A549 (cell line): ENCODE measurements at regions not wholly inside any gene's neighbourhood (a gene's known extent, or its start where the extent isn't known, plus 50 kb on each side); places are given as distances from the start of the nearest gene placed in this dataset.
A peak's percentile ranks its signal among the peaks of the same experiment; 100 is the strongest.

Experiments
- BHLHE40 ChIP-seq: IDR thresholded peaks from 2 replicates; pipeline ENCODE4 v1.6.1; 2012; ENCODE audit warnings: low read depth, low read length, inconsistent platforms
- CHD4 ChIP-seq: fragments of 200-600 bp; sonication (generic); IDR thresholded peaks from 2 replicates; pipeline ENCODE4 v1.6.1; 2016; ENCODE audit warnings: antibody characterized with exemption, mild to moderate bottlenecking, borderline replicate concordance
- EP300 ChIP-seq, 2 experiments: fragments of >200 bp; sonication (Bioruptor Twin); formaldehyde crosslinking; IDR thresholded peaks; 2 replicates in 1 of 2; 3 replicates in 1 of 2; pipeline ENCODE4 v1.6.1; 2016 to 2017
- JUN ChIP-seq, 2 experiments: fragments of >200 bp; sonication (Bioruptor Twin); formaldehyde crosslinking; IDR thresholded peaks; 2 replicates in 1 of 2; 3 replicates in 1 of 2; pipeline ENCODE4 v1.6.1; 2016 to 2017
- JUNB ChIP-seq: fragments of >200 bp; sonication (Bioruptor Twin); formaldehyde crosslinking; IDR thresholded peaks from 2 replicates; pipeline ENCODE4 v1.6.1; 2016
- MAFK ChIP-seq: fragments of 450-650 bp; IDR thresholded peaks from 2 replicates; pipeline ENCODE4 v1.6.1; 2014; ENCODE audit not compliant: partially characterized antibody
- MAZ ChIP-seq: fragments of 150-350 bp; IDR thresholded peaks from 2 replicates; pipeline ENCODE4 v1.6.1; 2014; ENCODE audit warnings: antibody characterized with exemption, low read depth, low read length, borderline replicate concordance
- POLR2A ChIP-seq: IDR thresholded peaks from 2 replicates; pipeline ENCODE4 v1.6.1; 2012; ENCODE audit warnings: mild to moderate bottlenecking, low read length
- RAD21 ChIP-seq, 2 experiments: fragments of >200 bp in 1 of 2; sonication (Bioruptor Twin) in 1 of 2; formaldehyde crosslinking in 1 of 2; IDR thresholded peaks in 1 of 2; conservative IDR thresholded peaks in 1 of 2; 2 replicates in 1 of 2; 3 replicates in 1 of 2; pipeline ENCODE4 v1.6.1; 2012 to 2018; ENCODE audit warnings: inconsistent platforms in 1 of 2
- ZNF302 ChIP-seq: fragments of 250-450 bp; sonication (Bioruptor Pico); IDR thresholded peaks from 2 replicates; pipeline ENCODE4 v1.9.0; 2021; ENCODE audit warnings: inconsistent platforms, mild to moderate bottlenecking, moderate library complexity
- TF ChIP-seq, protein P1 (sequence below): fragments of >200 bp; sonication (Bioruptor Twin); formaldehyde crosslinking; IDR thresholded peaks from 3 replicates; pipeline ENCODE4 v1.5.1; 2016
- TF ChIP-seq, protein P2 (sequence below): fragments of 450-650 bp; IDR thresholded peaks from 2 replicates; pipeline ENCODE4 v1.6.1; 2014; ENCODE audit warnings: antibody characterized with exemption
- TF ChIP-seq, protein P3 (sequence below): IDR thresholded peaks from 2 replicates; pipeline ENCODE4 v1.6.1; 2012
- TF ChIP-seq, protein P4 (sequence below): fragments of 250-450 bp; sonication (Bioruptor Pico); IDR thresholded peaks from 2 replicates; pipeline ENCODE4 v1.5.0; 2021; ENCODE audit warnings: mild to moderate bottlenecking, moderate library complexity, borderline replicate concordance

DNA sequence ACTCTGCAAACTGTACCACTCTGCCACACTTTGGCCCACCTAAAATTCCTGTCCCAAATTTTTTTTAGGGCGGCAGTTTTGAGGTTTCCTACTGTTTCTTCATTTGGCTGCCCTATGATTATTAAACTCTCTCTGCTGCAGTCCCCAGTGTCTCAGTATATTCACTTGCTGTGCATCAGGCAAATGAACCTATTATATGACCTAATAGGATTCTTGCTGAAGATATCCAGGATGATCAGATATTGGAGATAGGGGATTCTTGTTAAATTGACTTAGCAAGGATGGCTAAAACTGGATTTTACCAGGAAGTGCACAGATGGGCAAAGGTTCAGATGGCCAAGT lies 410.8 kb upstream of the DDI1 start:
- TF ChIP-seq ZNF302 (CRISPR knock-in tag), result no peak; the same call in 1 of the 2 replicates
- TF ChIP-seq, protein P1, sequence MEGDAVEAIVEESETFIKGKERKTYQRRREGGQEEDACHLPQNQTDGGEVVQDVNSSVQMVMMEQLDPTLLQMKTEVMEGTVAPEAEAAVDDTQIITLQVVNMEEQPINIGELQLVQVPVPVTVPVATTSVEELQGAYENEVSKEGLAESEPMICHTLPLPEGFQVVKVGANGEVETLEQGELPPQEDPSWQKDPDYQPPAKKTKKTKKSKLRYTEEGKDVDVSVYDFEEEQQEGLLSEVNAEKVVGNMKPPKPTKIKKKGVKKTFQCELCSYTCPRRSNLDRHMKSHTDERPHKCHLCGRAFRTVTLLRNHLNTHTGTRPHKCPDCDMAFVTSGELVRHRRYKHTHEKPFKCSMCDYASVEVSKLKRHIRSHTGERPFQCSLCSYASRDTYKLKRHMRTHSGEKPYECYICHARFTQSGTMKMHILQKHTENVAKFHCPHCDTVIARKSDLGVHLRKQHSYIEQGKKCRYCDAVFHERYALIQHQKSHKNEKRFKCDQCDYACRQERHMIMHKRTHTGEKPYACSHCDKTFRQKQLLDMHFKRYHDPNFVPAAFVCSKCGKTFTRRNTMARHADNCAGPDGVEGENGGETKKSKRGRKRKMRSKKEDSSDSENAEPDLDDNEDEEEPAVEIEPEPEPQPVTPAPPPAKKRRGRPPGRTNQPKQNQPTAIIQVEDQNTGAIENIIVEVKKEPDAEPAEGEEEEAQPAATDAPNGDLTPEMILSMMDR, result no peak
- no peak for TF ChIP-seq BHLHE40
- TF ChIP-seq, protein P2, sequence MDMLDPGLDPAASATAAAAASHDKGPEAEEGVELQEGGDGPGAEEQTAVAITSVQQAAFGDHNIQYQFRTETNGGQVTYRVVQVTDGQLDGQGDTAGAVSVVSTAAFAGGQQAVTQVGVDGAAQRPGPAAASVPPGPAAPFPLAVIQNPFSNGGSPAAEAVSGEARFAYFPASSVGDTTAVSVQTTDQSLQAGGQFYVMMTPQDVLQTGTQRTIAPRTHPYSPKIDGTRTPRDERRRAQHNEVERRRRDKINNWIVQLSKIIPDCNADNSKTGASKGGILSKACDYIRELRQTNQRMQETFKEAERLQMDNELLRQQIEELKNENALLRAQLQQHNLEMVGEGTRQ, result no peak
- TF ChIP-seq JUN (IDR thresholded peaks at IDR 0.05), result no peak
- TF ChIP-seq, protein P3, sequence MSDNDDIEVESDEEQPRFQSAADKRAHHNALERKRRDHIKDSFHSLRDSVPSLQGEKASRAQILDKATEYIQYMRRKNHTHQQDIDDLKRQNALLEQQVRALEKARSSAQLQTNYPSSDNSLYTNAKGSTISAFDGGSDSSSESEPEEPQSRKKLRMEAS, result no peak; the same call in 1 of the 2 replicates
- TF ChIP-seq, protein P4, sequence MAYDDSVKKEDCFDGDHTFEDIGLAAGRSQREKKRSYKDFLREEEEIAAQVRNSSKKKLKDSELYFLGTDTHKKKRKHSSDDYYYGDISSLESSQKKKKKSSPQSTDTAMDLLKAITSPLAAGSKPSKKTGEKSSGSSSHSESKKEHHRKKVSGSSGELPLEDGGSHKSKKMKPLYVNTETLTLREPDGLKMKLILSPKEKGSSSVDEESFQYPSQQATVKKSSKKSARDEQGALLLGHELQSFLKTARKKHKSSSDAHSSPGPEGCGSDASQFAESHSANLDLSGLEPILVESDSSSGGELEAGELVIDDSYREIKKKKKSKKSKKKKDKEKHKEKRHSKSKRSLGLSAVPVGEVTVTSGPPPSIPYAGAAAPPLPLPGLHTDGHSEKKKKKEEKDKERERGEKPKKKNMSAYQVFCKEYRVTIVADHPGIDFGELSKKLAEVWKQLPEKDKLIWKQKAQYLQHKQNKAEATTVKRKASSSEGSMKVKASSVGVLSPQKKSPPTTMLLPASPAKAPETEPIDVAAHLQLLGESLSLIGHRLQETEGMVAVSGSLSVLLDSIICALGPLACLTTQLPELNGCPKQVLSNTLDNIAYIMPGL (CRISPR knock-in tag), result no peak
- no peak for TF ChIP-seq MAZ
- no peak for TF ChIP-seq POLR2A
- TF ChIP-seq EP300 (IDR thresholded peaks at IDR 0.05), result no peak; a peak in 1 of 5 replicates
- peak; percentile 17; the same call in 1 of the 2 replicates for TF ChIP-seq JUNB
- no peak for TF ChIP-seq CHD4
- 0 out of 5 replicates have a peak, but pooled peaks of 1 of the 2 experiments have one; percentile 1 for TF ChIP-seq RAD21 (conservative IDR thresholded peaks at IDR 0.05 in 1 of 2, IDR thresholded peaks at IDR 0.05 in 1 of 2)
- TF ChIP-seq MAFK, result no peak
